GM12864 (cell line): ENCODE measurements at regions not wholly inside any gene's neighbourhood (a gene's known extent, or its start where the extent isn't known, plus 50 kb on each side); places are given as distances from the start of the nearest gene placed in this dataset.

Source experiments
- DNase-seq: peaks from one replicate; pipeline ENCODE4 v3.0.0-alpha.2; 2011; ENCODE audit warnings: low read depth
- H3K4me3 ChIP-seq: 2 replicates; pipeline ENCODE4 v1.5.1; 2011; ENCODE audit warnings: mild to moderate bottlenecking, low read depth, low read length, control low read depth
- CTCF ChIP-seq: IDR thresholded peaks from 2 replicates; pipeline ENCODE4 v1.5.1; 2011; ENCODE audit warnings: low read depth, mild to moderate bottlenecking, moderate library complexity, low read length, control low read depth, inconsistent platforms; ENCODE audit errors: missing control alignments

DNA sequence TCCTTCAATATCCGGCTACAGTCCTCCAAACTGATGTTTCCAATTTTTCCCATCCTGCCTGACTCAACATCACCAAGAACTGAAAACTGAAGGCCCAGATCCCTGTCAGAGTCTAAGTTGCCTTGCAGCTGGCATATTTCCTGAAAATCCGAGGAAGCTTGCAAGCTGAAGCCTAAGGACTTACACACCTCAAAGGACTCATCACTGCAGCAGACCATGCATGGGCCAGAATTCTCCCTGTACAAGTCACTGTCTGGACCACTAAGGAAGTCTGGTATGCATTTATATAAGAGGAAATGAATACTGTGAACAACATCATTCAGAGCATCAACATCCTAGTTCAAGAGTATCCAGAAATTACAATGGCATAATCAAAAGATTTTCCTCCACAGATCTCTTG, 548.8 kb upstream of the MDFIC2 start:
- no peak for TF ChIP-seq CTCF
- H3K4me3 ChIP-seq = no peak overlapping the region
- DNase-seq = no peak

DNA sequence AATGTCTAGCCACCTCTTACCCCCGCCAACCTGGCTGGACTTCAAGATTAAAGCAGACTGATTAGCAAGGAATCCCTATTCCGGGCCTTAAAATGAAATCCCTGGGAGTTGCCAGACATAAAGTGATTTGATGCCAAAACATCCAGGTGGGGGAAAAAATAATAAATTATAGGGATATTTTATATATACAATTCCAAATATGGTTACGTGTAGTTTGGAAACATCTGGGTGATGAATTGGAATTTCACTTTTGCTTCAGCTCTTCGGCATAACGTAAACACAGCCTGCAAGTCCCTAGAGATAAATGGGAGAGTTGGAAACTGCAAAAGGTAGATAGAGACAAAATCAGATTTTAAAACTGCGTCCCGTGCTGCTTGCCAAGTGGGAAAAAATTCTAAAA, 545.5 kb upstream of the MDFIC2 start:
- TF ChIP-seq CTCF = no peak
- DNase-seq = no peak
- H3K4me3 ChIP-seq = no peak overlapping the region

DNA sequence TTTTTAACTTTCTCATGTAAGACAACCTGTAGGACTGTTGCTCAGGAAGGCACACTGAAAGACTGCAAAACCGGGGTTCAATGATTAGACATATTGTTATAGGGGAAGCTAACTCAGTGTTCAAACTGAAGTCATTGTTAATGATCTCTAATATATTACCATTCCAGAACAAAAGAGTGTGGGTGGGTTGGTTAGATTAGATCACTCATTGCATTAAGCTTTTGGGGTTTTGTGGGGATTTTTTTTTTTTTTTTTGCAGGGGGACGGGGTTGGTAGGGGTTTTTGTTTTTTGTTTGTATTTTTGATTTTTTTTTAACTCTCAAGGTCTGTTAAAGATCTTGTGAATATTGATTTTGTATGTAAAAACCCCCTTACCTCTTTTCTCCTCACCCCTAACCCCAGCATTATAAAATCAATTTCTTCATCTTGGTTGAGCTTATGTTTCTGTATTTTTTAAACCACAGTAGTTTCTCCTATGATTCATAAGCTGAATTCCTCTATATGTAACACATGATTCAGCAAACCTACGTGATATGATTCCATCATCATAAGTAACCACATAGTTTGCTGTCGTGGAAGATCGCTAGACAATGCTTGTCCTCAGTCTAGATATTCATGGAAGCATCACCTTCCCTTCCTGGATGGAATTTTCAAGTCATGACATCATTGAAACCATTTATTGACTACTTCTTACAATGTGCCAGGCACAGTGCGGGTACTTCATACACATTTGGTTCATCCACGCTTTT, 544.1 kb upstream of the MDFIC2 start:
- no peak for DNase-seq
- no peak overlapping the region for H3K4me3 ChIP-seq
- TF ChIP-seq CTCF = no peak

DNA sequence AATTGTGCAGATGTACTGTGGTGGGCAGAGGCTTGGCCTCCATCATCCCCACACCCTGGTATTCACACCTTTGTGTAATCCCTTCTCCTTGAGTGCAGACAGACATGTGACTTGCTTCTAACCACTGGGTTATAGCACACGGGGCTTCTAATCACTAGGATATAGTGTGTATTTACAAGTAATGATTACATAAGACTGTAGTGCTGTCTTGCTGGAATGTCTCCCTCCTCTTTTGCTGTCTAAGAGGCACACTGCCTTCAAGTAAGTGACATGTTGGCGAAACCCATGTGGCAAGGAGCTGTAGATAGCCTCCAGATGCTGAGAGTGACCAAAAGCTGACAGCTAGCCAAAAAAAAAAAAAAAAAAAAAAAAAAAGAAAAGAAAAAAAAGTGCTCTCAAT, 542.7 kb upstream of the MDFIC2 start:
- TF ChIP-seq CTCF = no peak
- no peak for DNase-seq
- no peak overlapping the region for H3K4me3 ChIP-seq

DNA sequence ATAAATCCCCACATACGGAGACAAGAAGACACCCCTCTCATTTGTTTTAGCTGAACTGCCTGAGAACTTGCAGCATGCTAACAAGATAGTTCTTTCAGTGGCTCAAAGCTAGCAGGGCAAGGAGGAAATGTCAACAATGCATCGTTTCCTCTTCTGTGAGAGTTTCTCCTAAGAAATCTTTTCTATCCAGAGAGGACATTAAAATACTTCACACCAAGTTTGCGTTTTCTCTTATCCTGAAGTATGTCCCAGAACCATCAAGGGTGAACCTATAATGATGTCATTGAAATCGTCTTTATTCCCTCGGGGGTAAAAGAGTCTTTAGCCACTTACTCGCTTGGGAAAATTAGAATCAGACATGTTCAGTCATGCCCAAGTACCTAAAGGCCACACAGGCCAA, 541.7 kb upstream of the MDFIC2 start:
- no peak for TF ChIP-seq CTCF
- H3K4me3 ChIP-seq = no peak overlapping the region
- DNase-seq = no peak

DNA sequence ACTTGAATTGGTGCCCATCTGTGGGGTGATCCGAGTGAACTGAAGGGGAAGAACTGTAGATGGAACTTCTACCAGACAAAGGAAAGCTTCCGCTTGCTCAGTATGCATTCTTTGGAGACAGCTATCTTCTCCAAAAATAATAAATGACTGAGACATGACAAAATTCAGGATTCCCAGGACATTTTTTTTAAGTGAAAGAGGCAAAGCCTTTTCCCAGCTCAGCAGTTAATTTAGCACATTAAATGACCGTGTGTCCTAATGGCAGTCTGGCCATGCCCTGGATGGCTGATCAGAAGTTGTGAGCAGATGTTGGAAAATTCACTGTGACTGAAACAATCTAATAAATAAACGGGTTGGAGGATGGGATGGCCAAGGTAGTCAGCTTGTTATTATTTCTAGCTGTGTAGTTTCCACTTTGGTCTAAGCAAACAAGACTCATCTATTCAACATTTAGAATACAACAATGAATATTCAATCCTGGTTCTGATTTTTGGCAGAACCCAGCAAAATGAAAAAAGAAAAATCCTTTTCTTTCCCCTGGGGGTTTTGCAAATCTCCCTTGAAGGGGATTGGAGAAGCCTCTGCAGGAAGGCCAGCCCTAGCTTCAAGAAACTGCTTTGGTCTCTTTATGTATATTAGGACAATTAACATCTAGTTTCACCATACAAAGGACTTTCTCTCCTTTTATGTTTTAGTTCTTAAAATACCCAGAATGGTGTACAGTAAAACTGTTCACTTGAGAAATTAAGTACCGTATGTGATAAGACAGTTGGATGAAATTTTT, 540.9 kb upstream of the MDFIC2 start:
- H3K4me3 ChIP-seq = no peak overlapping the region
- no peak for DNase-seq
- no peak for TF ChIP-seq CTCF
